GM12878 (cell line): ENCODE measurements at regions not wholly inside any gene's neighbourhood (a gene's known extent, or its start where the extent isn't known, plus 50 kb on each side); places are given as distances from the start of the nearest gene placed in this dataset.

Experiments
- CEBPZ ChIP-seq: fragments of 150-350 bp; IDR thresholded peaks from 2 replicates; pipeline ENCODE4 v1.6.1; 2016; ENCODE audit warnings: low read depth, low read length
- CHD4 ChIP-seq: fragments of 200-600 bp; sonication (generic); IDR thresholded peaks from 2 replicates; pipeline ENCODE4 v1.6.1; 2016; ENCODE audit warnings: mild to moderate bottlenecking
- CREB1 ChIP-seq: IDR thresholded peaks from 2 replicates; pipeline ENCODE4 v1.6.1; 2012; ENCODE audit warnings: low read depth, mild to moderate bottlenecking, inconsistent platforms
- CTCF ChIP-seq, 3 experiments: IDR thresholded peaks in 2 of 3; conservative IDR thresholded peaks in 1 of 3; 2 replicates each; pipeline ENCODE4 v1.5.1; 2011; ENCODE audit warnings: low read depth in 3 of 3, low read length in 3 of 3, mild to moderate bottlenecking in 3 of 3, control low read depth in 2 of 3, moderate library complexity in 2 of 3, inconsistent platforms in 1 of 3, mixed read lengths in 1 of 3; ENCODE audit not compliant: control insufficient read depth in 2 of 3, insufficient read depth in 1 of 3; ENCODE audit errors: extremely low read depth in 1 of 3
- IKZF2 ChIP-seq, 2 experiments: fragments of 450-650 bp; IDR thresholded peaks; 2 replicates each; pipeline ENCODE4 v1.6.1; 2017; ENCODE audit warnings: mild to moderate bottlenecking in 2 of 2, moderate library complexity in 2 of 2
- IRF3 ChIP-seq: fragments of 450-650 bp; IDR thresholded peaks from 2 replicates; pipeline ENCODE4 v1.6.1; 2014; ENCODE audit warnings: mild to moderate bottlenecking
- NFIC ChIP-seq: IDR thresholded peaks from 2 replicates; pipeline ENCODE4 v1.6.1; 2012; ENCODE audit warnings: low read depth, mild to moderate bottlenecking, inconsistent platforms, low read length, moderate library complexity
- NFXL1 ChIP-seq: fragments of 450-650 bp; IDR thresholded peaks from 2 replicates; pipeline ENCODE4 v1.6.1; 2017; ENCODE audit warnings: antibody characterized with exemption, mild to moderate bottlenecking, borderline replicate concordance
- NKRF ChIP-seq: fragments of 450-650 bp; conservative IDR thresholded peaks from 2 replicates; pipeline ENCODE4 v1.6.1; 2017; ENCODE audit warnings: mild to moderate bottlenecking, moderate library complexity
- NR2F1 ChIP-seq: fragments of 450-650 bp; conservative IDR thresholded peaks from 2 replicates; pipeline ENCODE4 v1.6.1; 2017; ENCODE audit warnings: mild to moderate bottlenecking
- RELA ChIP-seq: fragments of 450-650 bp; IDR thresholded peaks from 2 replicates; pipeline ENCODE4 v1.8.0; 2014; ENCODE audit warnings: borderline replicate concordance; ENCODE audit not compliant: partially characterized antibody
- SMARCA5 ChIP-seq: fragments of 450-650 bp; IDR thresholded peaks from 2 replicates; pipeline ENCODE4 v1.6.1; 2017; ENCODE audit warnings: mild to moderate bottlenecking
- ZNF622 ChIP-seq: fragments of 450-650 bp; IDR thresholded peaks from 2 replicates; pipeline ENCODE4 v1.6.1; 2017; ENCODE audit warnings: mild to moderate bottlenecking, inconsistent platforms

GRCh38 chr10:4736608-4737007 is 89.4 kb upstream of the AKR1E2 start (continued):
- TF ChIP-seq CTCF (IDR thresholded peaks at IDR 0.05 in 2 of 3, conservative IDR thresholded peaks at IDR 0.05 in 1 of 3; ENCODE audit: control insufficient read depth in 2 of 3, extremely low read depth in 1 of 3, insufficient read depth in 1 of 3, low read depth in 3 of 3, low read length in 3 of 3) (no peak), CREB1 (no peak), SMARCA5 (no peak), ZNF622 (no peak), NFIC (no peak), CHD4 (no peak), CEBPZ (no peak), IKZF2 (IDR thresholded peaks at IDR 0.05) (no peak), RELA (no peak), NR2F1 (no peak), IRF3 (no peak), NKRF (no peak), NFXL1 (no peak)
